Endothelial cell (in vitro differentiated cells): ENCODE measurements at regions not wholly inside any gene's neighbourhood (a gene's known extent, or its start where the extent isn't known, plus 50 kb on each side); places are given as distances from the start of the nearest gene placed in this dataset.
A peak's percentile ranks its signal among the peaks of the same experiment; 100 is the strongest.

Experiments used
- DNase-seq: peaks from one replicate; pipeline ENCODE4 v3.0.0; 2021; ENCODE audit warnings: low spot score
- H3K27ac Mint-ChIP-seq: one replicate; pipeline ENCODE4 v1.8.0; 2021; ENCODE audit warnings: mixed read lengths, inconsistent platforms; ENCODE audit not compliant: unreplicated experiment
- H3K27me3 Mint-ChIP-seq: one replicate; pipeline ENCODE4 v1.8.0; 2021; ENCODE audit warnings: mild to moderate bottlenecking, moderate library complexity, mixed read lengths, inconsistent platforms; ENCODE audit not compliant: unreplicated experiment
- H3K36me3 Mint-ChIP-seq: one replicate; pipeline ENCODE4 v1.8.0; 2021; ENCODE audit warnings: mild to moderate bottlenecking, low read depth, mixed read lengths, inconsistent platforms; ENCODE audit not compliant: unreplicated experiment
- H3K4me1 Mint-ChIP-seq: one replicate; pipeline ENCODE4 v1.8.0; 2021; ENCODE audit warnings: mild to moderate bottlenecking, mixed read lengths, inconsistent platforms; ENCODE audit not compliant: unreplicated experiment
- H3K4me3 Mint-ChIP-seq: one replicate; pipeline ENCODE4 v1.8.0; 2021; ENCODE audit warnings: mild to moderate bottlenecking, mixed read lengths, inconsistent platforms; ENCODE audit not compliant: unreplicated experiment
- H3K9me3 Mint-ChIP-seq: one replicate; pipeline ENCODE4 v1.8.0; 2021; ENCODE audit warnings: mixed read lengths, inconsistent platforms; ENCODE audit not compliant: unreplicated experiment
- TF ChIP-seq, protein P1 (sequence below): fragments of 200-600 bp; sonication (generic); IDR thresholded peaks from one replicate; pipeline ENCODE4 v1.5.0; 2021; ENCODE audit warnings: antibody characterized with exemption; ENCODE audit not compliant: unreplicated experiment

DNA sequence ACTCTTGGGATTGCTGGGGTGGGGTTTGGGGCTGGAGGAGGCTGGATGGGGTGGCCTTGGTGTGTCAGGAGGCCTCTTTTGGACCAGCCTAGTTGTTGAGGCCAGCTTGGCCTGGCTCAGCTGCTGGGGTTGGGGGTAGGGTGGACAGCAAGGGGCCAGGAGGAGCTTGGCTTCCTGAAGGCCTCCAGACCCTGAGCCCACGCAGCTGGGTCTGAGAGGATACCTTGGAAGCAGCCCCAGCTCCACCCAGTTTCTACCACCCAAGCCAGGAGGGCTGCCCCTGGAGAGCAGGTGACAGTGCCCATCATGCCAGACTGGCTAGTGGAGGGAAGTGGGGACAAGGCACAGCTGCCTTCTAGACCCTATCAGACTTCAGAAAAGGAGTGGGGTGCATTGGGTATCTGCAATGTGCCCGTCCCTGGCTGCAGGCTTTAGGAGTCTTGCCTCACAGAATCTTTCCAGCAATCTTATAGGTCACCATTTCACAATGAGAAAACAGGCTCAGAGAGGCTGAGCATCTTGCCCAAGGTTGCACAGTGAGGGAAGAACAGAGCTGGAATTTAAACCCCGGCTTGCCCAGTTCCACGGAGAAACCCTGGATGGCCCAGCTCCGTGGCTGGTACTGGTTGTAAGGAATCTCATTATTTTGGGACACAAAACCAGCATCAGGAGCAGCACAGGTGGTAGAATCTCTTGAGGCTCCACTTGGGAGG is 83.0 kb downstream of the LINGO1 start:
- Mint-ChIP-seq H3K4me3 (no peak overlapping the region), H3K27ac (no peak overlapping the region), H3K36me3 (no peaks in the 10 kb centered on the region), H3K9me3 (no peaks in the 10 kb centered on the region), H3K27me3 (peaks cover 6% of the 10 kb centered on the region), H3K4me1 (peaks cover 35% of the 10 kb centered on the region)
- TF ChIP-seq, protein P1, sequence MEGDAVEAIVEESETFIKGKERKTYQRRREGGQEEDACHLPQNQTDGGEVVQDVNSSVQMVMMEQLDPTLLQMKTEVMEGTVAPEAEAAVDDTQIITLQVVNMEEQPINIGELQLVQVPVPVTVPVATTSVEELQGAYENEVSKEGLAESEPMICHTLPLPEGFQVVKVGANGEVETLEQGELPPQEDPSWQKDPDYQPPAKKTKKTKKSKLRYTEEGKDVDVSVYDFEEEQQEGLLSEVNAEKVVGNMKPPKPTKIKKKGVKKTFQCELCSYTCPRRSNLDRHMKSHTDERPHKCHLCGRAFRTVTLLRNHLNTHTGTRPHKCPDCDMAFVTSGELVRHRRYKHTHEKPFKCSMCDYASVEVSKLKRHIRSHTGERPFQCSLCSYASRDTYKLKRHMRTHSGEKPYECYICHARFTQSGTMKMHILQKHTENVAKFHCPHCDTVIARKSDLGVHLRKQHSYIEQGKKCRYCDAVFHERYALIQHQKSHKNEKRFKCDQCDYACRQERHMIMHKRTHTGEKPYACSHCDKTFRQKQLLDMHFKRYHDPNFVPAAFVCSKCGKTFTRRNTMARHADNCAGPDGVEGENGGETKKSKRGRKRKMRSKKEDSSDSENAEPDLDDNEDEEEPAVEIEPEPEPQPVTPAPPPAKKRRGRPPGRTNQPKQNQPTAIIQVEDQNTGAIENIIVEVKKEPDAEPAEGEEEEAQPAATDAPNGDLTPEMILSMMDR = no peak
- no peak for DNase-seq

DNA sequence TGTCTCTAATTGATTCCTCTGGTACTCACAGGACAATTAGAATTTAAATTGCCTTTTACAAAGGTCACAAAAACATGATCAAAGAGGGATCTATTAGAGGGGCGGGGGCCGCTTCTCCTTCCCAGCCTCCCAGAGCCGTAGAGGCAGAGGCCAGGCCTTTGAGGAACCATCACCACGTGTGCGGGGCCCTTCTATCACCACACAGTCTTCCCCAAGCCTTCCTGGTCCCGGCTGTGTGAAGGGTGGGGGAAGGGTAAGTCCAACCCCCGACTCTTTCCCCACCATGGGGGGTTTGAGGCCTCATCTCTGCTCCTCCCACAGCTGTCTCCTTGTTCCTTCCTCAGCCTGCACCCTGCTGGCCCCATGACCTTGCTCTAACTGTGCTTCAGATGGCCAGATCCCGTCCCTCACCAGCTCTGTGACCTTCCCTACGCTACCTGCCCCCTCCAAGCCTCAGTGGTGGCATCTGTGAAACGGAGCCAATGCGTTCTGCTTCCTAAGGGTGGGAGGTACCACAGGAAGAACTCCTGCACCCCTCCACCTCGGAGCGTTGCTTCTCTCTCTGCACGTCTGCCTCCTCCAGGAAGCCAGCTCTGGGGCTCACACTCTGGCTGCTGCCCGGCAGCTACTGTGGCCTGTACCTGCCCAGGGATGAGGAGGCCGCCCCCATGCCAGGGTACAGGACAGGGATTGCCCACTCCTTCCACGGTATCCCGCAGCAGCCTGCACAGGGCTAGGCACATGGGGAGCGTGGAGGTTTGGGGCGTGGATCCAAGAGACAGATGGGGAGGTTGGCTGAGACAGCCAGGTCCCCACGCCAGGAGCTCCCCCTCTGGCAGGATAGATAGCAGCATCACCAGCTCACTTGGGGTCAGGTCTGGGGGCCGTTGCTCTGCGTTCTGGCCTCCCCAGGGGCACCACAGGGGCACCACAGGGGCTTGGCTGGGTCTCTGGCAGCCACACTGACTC is 83.8 kb downstream of the LINGO1 start:
- TF ChIP-seq, protein P1 = no peak
- peak overlapping the region; percentile 70 for H3K27ac Mint-ChIP-seq
- H3K27me3 Mint-ChIP-seq = peaks cover 6% of the 10 kb centered on the region
- H3K36me3 Mint-ChIP-seq = no peaks in the 10 kb centered on the region
- peaks cover 42% of the 10 kb centered on the region for H3K4me1 Mint-ChIP-seq
- no peaks in the 10 kb centered on the region for H3K9me3 Mint-ChIP-seq
- no peak for DNase-seq
- no peak overlapping the region for H3K4me3 Mint-ChIP-seq

DNA sequence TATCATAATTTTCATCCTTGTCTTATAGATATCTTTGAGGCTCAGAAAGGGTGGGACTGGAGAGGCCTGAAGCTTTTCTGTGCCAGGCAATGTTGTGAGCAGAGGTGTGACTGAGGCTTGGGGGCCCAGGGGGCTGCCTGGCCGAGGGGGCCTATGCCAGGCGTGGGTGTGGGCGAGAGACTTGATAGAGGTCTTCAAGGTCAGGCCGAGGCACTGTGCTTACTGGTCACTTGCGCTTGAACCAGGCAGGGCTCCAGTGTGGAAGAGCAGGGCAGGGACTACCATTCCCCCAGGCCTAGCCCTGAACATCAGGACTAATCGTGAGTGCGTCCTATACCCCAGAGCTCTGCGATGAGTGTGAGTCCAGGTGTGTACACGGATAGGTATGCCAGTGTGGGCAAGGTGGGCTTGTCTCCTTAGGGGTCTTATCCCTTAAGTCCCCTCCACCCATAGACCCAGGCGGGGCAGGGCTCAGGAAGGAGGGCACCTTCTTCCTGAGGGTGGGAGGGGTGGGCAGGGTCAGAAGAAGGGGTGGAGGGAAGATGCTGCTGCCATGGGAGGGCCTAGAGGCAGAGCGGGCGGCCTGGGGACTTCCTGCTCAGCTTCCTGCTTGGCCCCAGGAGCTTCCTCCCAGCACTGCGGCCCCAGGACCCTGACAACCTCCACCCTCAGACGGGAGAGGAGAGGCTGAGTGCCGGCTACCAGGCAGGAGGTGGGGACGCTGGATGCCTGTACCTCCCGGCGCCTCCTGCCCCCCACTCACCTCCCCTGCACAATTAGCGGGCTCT is 84.7 kb downstream of the LINGO1 start:
- no peaks in the 10 kb centered on the region for H3K9me3 Mint-ChIP-seq
- H3K4me1 Mint-ChIP-seq = peaks cover 43% of the 10 kb centered on the region
- no peaks in the 10 kb centered on the region for H3K36me3 Mint-ChIP-seq
- DNase-seq = peak; percentile 44
- H3K27ac Mint-ChIP-seq = peak overlapping the region; percentile 52
- TF ChIP-seq, protein P1 = no peak
- no peak overlapping the region for H3K4me3 Mint-ChIP-seq
- peaks cover 4% of the 10 kb centered on the region for H3K27me3 Mint-ChIP-seq

DNA sequence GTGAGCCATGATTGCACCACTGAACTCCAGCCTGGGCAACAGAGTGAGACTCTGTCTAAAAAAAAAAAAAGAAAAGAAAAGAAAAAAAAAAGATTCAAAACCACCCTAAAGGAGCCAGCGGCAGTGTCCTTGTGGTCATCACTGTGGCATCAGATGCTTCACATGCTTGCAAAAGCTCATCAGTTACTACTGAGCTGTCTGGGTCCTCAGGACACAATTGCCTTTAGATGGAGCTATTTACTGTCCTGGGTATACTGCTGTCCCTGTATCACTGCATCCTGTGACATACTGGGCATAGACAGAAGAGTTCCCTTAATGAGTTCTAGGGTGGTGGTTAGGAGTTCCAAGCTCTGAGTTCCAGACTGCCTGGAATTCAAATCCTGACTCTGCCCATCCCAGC is 85.8 kb downstream of the LINGO1 start:
- no peak for DNase-seq
- Mint-ChIP-seq H3K27me3 (peaks cover 4% of the 10 kb centered on the region), H3K9me3 (no peaks in the 10 kb centered on the region), H3K27ac (no peak overlapping the region), H3K4me1 (peaks cover 48% of the 10 kb centered on the region), H3K4me3 (no peak overlapping the region), H3K36me3 (no peaks in the 10 kb centered on the region)
- TF ChIP-seq, protein P1 = no peak
